ENCODE measurements at regions not wholly inside any gene's neighbourhood (a gene's known extent, or its start where the extent isn't known, plus 50 kb on each side); places are given as distances from the start of the nearest gene placed in this dataset.

- TF ChIP-seq RFX1 (IDR thresholded peaks at IDR 0.05) = no peak
- no peak for TF ChIP-seq POLR2A (IDR thresholded peaks at IDR 0.05; ENCODE audit: insufficient read depth in 1 of 2, low read depth in 2 of 2, low read length in 2 of 2)
- TF ChIP-seq NONO (IDR thresholded peaks at IDR 0.05) = no peak
- no peak for TF ChIP-seq NONO (CRISPR knock-in tag; conservative IDR thresholded peaks at IDR 0.05)
- no peak for TF ChIP-seq PBX2 (CRISPR knock-in tag; IDR thresholded peaks at IDR 0.05)
- no peak for TF ChIP-seq PREB (CRISPR knock-in tag; IDR thresholded peaks at IDR 0.05)
- no peak for TF ChIP-seq TRIM24 (CRISPR knock-in tag; IDR thresholded peaks at IDR 0.05)
- TF ChIP-seq SUZ12 (IDR thresholded peaks at IDR 0.05; ENCODE audit: low read depth, low read length) = no peak
Measured at GRCh38 chr2:66110086-66110485, 324.8 kb upstream of the MEIS1 start.
